ENCODE measurements at regions not wholly inside any gene's neighbourhood (a gene's known extent, or its start where the extent isn't known, plus 50 kb on each side); places are given as distances from the start of the nearest gene placed in this dataset.

DNA sequence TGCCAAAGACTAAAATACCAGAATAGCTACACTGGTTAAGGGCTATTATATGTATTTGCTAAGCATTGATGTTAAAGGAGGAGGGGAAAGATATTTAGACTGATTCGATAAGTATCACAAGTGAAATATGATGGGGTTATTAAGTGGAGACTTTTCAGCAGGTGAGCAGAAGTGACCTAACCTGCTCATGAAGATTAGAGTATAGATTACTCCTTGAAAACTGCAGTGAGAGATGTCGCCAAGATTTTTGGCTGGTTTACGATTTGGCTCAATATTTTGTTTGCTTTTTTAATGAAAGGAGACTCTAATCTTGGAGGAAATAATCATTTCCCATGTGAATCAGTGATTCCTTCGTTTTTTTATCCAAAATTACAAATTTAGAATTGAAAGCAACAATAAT is 1279.5 kb upstream of the TENM4 start:
- TF ChIP-seq TAF1 (IDR thresholded peaks at IDR 0.05; ENCODE audit: borderline replicate concordance, low read depth, low read length) (no peak), TCF7 (IDR thresholded peaks at IDR 0.05; ENCODE audit: borderline replicate concordance) (no peak), POLR2AphosphoS5 (IDR thresholded peaks at IDR 0.05; ENCODE audit: low read length) (no peak)
- TF ChIP-seq, protein P1, sequence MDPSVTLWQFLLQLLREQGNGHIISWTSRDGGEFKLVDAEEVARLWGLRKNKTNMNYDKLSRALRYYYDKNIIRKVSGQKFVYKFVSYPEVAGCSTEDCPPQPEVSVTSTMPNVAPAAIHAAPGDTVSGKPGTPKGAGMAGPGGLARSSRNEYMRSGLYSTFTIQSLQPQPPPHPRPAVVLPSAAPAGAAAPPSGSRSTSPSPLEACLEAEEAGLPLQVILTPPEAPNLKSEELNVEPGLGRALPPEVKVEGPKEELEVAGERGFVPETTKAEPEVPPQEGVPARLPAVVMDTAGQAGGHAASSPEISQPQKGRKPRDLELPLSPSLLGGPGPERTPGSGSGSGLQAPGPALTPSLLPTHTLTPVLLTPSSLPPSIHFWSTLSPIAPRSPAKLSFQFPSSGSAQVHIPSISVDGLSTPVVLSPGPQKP (IDR thresholded peaks at IDR 0.05; ENCODE audit: low read depth, low read length) = no peak
- TF ChIP-seq, protein P2, sequence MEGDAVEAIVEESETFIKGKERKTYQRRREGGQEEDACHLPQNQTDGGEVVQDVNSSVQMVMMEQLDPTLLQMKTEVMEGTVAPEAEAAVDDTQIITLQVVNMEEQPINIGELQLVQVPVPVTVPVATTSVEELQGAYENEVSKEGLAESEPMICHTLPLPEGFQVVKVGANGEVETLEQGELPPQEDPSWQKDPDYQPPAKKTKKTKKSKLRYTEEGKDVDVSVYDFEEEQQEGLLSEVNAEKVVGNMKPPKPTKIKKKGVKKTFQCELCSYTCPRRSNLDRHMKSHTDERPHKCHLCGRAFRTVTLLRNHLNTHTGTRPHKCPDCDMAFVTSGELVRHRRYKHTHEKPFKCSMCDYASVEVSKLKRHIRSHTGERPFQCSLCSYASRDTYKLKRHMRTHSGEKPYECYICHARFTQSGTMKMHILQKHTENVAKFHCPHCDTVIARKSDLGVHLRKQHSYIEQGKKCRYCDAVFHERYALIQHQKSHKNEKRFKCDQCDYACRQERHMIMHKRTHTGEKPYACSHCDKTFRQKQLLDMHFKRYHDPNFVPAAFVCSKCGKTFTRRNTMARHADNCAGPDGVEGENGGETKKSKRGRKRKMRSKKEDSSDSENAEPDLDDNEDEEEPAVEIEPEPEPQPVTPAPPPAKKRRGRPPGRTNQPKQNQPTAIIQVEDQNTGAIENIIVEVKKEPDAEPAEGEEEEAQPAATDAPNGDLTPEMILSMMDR (IDR thresholded peaks at IDR 0.05 in 2 of 3, conservative IDR thresholded peaks at IDR 0.05 in 1 of 3; ENCODE audit: control insufficient read depth in 2 of 3, extremely low read depth in 1 of 3, insufficient read depth in 1 of 3, low read depth in 3 of 3, low read length in 3 of 3) = no peak
